GM18951 (cell line): ENCODE measurements at regions not wholly inside any gene's neighbourhood (a gene's known extent, or its start where the extent isn't known, plus 50 kb on each side); places are given as distances from the start of the nearest gene placed in this dataset.

ENCODE experiments used
- POLR2A ChIP-seq: IDR thresholded peaks from 4 replicates; pipeline ENCODE4 v1.6.1; 2011; ENCODE audit warnings: mild to moderate bottlenecking; ENCODE audit not compliant: insufficient read length, insufficient read depth; ENCODE audit errors: extremely low read depth
- in situ Hi-C: fragments of 300-500 bp; cut with MboI; formaldehyde crosslinking; loops from one replicate; pipeline ENCODE4 v1.12.0; 2022; ENCODE audit warnings: low sequenced_read_pairs, mixed read lengths, inconsistent platforms; ENCODE audit not compliant: unreplicated experiment

DNA sequence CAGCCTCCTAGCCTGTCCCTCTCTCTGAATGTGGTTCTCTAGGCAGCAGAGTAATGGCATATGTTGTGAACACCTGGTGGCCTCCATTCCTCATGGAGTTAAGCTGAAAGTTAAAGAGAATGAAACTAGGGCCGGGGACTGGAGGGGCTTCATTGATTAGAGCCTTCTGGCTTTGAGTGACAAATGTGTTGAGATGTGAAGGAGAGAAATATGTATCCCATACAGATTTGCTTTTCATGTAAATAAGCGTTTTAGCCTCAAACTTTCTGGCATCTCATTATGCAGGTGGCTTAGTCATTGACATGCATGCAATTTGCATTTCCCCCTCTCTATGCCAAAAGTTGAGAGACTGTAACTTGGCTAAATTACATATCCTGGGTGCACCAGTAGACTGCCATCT is 537.7 kb upstream of the EEF2KMT start:
- no peak for TF ChIP-seq POLR2A
- in situ Hi-C loops: no loop called here

DNA sequence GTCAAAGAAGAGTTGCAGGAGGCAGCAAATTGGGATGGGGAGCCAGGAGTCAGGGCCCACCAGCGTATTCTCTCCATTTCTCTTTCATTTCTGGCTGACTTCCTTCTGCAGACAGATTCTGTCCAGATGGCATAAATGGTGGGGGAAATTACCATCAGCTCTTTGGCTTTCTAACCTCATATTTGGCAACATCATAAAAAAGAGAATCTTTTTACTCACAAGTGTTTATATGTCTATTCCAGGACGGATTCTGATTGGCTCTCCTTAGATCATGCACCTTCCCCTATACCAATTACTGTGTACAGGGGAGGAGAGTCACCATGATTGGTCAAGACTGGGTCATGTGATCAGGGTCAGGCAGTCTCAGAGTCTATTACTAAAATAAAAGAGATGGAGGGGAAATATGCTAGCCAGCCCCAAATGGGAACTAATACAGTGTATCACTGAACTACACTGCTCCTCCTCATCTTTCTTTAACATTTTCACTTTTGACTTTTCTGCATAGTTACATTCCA is 537.1 kb upstream of the EEF2KMT start:
- no peak for TF ChIP-seq POLR2A
- in situ Hi-C loops: no loop called here

DNA sequence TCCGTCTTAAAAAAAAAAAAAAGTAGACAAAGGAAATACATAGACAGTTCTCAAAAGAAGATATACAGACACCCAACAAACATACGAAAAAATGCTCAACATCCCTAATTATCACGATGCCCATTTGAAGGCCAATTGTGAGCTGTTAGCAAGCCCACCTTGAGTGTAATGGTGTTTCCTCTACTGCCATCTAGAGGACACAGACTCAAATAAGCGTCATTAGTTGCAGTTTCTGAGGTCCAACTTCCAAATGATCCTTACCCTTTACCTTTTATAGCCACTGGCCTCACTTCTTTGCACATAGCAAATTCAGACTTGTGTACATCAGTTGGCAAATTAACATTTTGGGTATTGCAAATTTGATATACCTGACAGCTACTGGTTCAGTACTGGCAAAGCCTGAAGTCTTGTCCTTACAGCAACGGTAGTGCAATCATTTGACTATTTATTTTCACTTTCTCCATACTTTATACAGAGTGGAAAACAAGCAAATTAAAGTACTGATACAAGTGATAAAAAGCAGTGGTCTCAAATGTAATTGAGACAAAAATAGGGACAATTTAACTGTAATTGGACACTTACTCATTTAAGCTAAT is 536.3 kb upstream of the EEF2KMT start:
- in situ Hi-C loops: no loop called here
- TF ChIP-seq POLR2A: no peak

DNA sequence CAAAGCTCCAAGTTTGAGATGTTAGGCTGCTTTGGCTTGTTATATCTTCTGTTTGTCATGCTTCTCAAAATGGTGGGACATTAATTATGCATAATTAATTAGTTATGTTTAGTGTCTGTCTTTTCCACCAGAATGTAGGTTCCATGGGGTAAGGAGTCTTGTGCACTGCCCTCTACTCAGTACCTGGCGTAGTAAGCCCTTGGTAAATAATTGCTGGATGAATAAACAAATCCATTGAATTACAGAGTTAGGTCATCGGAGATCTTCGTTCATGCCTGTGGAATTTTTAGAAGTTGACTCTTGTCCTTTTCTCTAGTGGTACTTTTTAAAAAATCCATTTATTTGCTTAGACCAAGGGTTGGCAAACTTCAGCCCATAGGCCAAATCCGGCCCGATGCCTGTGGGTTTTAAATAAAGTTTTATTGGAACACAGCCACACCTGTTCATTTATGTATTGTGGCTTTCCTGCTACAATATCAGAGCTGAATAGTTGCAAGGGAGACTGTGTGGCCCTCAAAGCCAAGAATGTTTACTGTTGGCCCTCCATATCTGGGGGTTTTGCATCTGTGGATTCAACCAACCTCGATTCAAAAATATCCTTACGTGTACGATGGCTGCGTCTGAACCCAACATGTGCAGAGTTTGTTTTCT is 524.8 kb upstream of the EEF2KMT start:
- TF ChIP-seq POLR2A: no peak
- in situ Hi-C loops: no loop called here

- in situ Hi-C loops: no loop called here
- no peak for TF ChIP-seq POLR2A
These were observed 524.2 kb upstream of the EEF2KMT start for GRCh38 chr16:5621826-5622225.

GRCh38 chr16:5619304-5619703 is 521.7 kb upstream of the EEF2KMT start:
- TF ChIP-seq POLR2A: no peak
- in situ Hi-C loops: no loop called here

DNA sequence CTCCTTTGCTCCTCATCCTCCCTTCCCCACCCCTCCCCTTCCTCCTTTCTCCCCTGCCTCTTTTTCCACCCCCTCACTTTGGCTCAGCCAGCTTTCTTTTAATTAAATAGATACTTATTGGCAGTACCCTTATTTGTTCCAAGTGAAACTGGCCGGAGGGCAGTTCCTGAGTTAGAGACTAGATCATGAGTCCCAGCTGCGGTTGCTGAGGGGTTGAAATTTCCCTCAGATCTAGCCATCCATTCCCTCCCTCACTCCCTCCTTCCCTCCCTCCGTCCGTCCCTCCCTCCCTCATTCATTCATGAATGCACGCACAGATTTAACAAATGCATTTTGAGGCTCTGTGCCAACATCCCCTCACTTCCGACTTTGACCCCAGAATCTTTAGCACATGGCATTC is 519.2 kb upstream of the EEF2KMT start:
- in situ Hi-C loops: no loop called here

GRCh38 chr16:5615868-5616642 is 518.5 kb upstream of the EEF2KMT start:
- TF ChIP-seq POLR2A: no peak
- in situ Hi-C loops: no loop called here

More for the DNA sequence above, 519.2 kb upstream of the EEF2KMT start:
- no peak for TF ChIP-seq POLR2A

DNA sequence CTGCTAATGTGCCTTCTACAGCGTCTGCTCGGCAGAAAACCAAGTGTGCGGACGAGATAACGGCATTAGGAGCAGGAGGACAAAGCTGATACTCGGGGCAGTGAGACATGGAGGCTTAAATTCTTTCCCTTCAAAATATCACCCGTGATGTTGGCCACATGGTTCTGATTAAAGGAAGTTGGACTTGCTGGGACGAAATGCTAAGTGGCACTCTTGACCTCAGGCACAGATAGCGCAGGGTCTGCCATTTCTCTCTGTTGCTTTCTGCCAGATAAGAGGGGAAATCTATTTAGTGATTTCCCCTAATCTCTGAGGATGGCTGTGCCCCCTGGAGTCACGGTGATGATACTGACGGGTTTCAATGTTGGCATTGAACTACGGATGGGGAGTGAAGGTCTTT is 509.6 kb upstream of the EEF2KMT start:
- TF ChIP-seq POLR2A: no peak
- in situ Hi-C loops: no loop called here

GRCh38 chr16:5605404-5605803 is 507.8 kb upstream of the EEF2KMT start:
- in situ Hi-C loops: no loop called here
- TF ChIP-seq POLR2A: no peak

GRCh38 chr16:5604770-5605169 is 507.2 kb upstream of the EEF2KMT start:
- no peak for TF ChIP-seq POLR2A
- in situ Hi-C loops: no loop called here

DNA sequence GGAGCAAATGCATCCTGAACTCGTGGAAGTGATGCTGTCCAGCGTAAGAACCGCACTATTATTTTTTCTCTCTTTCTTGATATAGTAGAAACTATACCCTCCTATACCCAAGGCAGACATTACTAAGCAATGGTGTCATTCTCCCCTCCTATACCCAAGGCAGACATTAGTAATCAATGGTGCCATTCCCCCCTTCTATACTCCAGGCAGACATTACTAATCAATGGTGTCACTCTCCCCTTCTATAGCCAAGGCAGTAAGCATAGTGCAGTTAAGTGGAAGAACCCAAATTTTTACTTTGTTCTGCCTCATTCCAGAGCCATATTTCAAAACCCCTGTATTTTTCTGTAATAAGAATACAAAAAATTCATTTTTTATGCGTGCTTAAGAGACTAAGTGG is 506.2 kb upstream of the EEF2KMT start:
- in situ Hi-C loops: no loop called here
- TF ChIP-seq POLR2A: no peak

DNA sequence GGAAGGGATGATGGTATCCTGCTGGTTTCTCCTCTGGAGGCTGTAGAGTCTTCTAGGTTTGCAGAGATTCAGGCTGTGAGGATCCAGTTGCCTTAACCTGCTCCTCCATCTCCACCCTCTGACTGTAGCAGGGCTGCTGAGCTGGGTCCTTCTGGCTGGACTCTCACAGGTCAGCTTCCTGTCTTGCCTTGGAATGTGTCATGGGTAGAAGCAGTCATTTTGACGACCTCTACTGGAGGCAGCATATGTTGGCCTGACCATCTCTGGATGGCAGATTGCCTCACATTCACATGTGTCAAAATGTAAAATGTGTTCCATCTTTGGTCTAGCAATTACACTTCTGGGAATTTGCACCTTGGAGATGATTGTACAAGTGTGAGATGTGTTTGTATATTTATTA is 504.4 kb upstream of the EEF2KMT start:
- TF ChIP-seq POLR2A: no peak
- in situ Hi-C loops: no loop called here

DNA sequence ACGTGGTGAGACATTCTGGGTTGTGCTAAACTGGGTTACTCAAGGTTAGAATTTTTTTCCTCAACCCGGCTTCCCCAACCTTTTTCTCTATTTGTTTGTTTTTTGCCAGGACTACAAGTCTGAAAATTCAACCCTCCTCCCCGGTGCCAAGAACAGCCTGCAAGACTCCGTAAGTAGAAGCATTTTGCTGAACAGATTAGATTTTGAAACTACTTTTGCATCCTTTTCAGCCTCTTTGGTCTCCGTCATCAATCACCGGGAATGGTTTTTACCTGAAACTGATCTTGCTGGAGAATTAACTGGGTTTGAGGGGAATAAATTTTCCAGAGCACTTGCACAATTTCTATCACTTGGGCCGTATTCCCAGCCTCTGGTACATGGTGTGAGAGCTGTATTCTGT is 501.2 kb upstream of the EEF2KMT start:
- no peak for TF ChIP-seq POLR2A
- in situ Hi-C loops: no loop called here
